Inflammatory macrophage treated with lipopolysaccharide for 4 hours (primary cell): ENCODE measurements at regions not wholly inside any gene's neighbourhood (a gene's known extent, or its start where the extent isn't known, plus 50 kb on each side); places are given as distances from the start of the nearest gene placed in this dataset.
"Not testable (repeated sequence)": the region's sequence is repeated elsewhere in the genome, so short reads cannot be mapped to it uniquely, and the experiment has no call there.

Experiments
- DNase-seq: peaks from one replicate; pipeline ENCODE4 v3.0.0-alpha.2; 2020

DNA sequence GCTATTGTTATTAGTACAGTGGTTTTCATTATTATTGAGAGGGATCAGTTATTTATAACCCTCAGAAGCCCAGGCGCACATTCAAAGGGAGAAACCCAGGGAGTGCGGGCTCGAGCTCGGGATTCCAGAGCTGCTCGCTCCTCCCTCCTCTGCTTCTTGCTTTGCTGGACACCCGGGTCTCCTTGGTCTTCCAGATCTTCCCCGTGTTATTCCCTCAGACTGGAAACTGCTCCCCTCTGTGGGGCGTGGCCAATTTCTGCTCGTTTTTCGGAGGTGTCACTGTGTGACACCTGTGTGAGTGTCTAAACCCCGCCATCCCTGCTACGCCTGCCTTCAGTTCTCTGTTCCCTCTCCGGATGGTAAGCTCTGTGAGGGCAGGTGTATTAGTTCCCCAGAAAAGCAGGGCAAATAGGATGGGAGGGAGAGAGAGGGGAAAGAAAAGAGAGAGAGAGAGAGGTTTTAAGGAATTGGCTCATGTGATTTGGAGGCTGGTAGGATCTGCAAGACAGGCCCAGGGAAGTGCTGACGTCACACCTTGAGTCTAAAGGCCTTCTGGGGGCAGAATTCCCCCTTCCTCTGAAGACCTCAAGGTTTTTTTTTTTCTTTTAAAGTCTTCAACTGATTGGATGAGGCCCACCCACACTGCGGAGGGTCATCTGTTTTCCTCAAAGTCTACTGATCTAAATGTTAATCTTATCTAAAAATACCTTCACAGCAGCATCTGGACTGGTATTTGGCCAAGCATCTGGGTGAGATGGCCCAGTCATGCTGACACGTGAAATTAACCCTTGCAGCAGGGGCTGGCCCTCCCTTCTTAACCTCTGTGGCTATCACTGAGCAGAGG lies 457.3 kb upstream of the ID2 start:
- DNase-seq: no peak

DNA sequence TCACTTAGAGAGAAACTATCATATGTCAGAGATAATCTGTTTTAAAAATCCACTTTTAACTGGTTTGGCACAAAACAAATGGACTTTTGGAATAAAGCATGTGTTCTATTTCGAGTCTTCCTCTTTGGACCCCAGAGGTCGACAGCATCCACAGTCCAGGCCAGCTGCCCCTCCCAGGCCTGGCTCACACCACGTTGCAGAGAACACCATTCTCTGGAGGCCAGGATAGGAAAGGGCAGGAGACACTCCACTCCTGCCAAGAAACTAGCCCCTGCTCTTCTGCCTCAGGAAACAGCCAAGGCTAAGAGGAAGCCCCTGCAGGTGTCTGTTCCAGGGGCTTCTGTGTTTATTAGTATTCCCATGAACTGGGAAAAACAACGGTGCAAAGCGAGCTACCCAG lies 456.6 kb upstream of the ID2 start:
- DNase-seq: no peak

DNA sequence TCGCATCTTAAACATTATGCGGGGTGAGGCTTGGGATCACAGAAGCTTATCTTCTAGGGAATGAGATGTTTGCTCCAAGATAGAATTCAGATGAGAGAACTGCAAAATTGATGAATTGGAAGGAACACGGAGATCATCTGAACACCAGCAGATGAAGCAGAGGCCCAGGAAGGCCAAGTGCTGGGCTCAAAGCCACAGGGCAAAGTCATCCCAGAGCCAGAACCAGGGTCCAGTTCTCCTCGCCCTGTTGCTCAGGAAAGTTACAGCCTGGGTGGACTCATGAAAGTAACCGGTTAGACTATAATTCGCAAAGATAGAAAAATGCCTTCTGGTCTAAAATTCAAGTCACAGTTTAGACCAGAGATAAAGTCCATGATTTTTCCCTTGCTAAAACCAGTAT lies 456.1 kb upstream of the ID2 start:
- DNase-seq: no peak

DNA sequence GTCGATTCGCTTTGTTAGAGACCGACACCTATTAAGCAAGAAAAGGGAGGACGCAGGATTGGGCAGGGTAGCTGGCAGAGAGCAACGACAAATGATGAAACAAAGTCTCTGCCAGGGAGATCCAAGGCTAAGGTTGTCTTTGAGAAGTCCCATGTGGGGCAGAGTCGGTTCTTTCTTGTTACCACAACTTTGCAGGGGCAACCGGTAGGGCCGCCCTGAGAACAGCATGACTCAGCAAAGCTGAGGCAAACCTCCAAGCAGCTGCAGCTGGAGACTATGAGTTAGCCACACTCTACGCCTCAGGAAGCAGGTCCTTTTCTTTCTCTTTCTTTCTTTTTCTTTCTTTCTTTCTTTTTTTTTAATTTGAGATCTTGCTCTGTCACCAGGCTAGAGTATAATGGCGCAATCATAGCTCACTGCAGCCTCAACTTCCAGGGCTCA lies 452.3 kb upstream of the ID2 start:
- DNase-seq: peak; percentile 79

DNA sequence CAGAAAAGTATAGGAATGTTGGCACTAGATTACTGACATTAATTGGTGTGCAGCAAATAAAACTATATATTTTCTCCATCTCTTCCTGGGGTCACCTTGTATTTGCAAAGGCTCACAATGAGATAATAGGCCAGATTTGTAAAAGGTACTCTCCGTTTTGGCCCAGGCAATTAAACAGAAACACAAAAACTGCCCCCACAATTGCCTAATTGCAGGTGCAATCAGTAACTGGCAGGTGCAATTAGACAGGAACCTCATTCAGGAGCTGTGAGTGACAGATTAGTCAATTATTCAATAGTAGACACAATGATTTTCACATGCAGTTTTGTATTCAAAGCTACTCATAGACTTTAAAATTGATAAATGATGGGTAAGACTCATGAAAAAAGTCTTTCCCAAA lies 451.4 kb upstream of the ID2 start:
- no peak for DNase-seq

- DNase-seq: no peak
These were observed 450.0 kb upstream of the ID2 start for GRCh38 chr2:8231902-8232301.

GRCh38 chr2:8232871-8233270 lies 449.0 kb upstream of the ID2 start:
- DNase-seq: peak; percentile 78

- peak; percentile 99 for DNase-seq
These were observed 447.6 kb upstream of the ID2 start for GRCh38 chr2:8234253-8234652.

GRCh38 chr2:8234757-8235374 lies 447.0 kb upstream of the ID2 start:
- DNase-seq: no peak

- peak; percentile 52 for DNase-seq
These were observed 446.4 kb upstream of the ID2 start for GRCh38 chr2:8235419-8235818.

- no peak for DNase-seq
These were observed 445.5 kb upstream of the ID2 start for GRCh38 chr2:8236391-8236790.

- peak; percentile 89 for DNase-seq
These were observed 443.2 kb upstream of the ID2 start for GRCh38 chr2:8238521-8239230.

- DNase-seq: peak; percentile 99
These were observed 442.2 kb upstream of the ID2 start for GRCh38 chr2:8239531-8240088.

- DNase-seq: no peak
These were observed 440.5 kb upstream of the ID2 start for GRCh38 chr2:8241317-8241716.

DNA sequence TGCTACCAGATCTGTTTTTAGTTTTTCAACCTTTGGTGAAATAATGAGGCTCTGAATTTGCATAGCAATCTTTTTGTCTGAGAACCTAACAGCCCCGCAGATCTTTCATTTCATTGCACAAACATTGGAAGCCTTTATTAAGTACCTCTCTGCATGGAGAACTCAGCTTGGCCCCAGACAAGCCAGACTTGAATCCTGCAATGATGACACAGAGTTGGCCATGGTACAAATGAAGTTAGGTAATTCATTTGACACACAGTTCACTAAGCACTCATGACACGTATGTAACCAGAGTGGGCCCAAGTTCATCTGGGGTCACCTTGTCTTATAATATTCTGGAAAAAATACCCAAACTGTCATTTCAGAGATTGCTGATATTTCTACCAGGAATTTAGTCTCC lies 439.1 kb upstream of the ID2 start:
- peak; percentile 82 for DNase-seq

DNA sequence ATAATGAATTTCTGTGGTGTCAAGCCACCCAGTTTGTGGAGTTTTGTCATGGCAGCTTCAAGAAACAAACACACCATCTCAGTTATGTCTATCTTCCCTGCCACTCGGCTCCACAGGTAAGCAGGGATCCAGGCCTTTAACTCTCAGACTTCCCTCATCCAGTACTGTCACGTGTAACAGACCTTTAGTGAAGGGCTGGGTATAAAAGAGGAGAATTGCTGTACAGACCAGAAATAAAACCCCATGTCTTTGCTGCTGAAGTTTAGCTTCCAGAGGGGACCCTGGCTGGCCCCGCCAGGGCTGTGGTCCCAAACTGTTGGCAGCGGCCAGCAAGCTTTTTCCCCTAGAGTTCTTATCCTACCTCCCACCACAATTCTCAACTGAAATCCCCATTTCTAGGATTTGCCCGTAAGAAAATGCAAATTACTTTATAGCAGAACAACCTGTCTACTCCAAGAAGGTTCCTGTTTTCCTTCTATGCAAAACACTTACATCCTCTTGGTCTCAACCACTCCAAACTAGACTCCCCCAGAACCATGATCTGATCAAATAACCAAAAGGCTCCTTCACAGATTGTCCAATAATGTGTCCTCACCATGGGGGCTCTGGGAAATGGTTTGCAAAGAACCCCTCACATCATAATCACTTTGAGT lies 438.0 kb upstream of the ID2 start:
- peak; percentile 71 for DNase-seq

DNA sequence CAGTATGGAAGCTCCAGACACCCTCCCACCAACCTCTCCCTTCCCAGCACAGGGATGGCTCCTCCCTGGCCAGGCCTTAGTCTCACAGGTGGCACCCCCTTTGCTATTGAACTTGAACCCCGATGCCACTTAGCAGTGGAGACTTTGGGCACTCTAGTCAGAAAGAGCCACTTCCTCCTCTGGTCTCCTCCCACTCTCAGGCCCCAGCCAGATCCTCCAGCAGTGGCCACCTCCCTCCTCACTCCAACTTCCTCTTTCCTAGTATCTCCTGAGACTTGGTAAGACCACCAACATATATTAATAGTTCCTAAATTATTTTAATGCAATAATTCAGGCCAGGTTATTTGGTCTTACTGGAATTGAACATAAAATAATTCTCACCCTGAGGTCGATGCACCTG lies 437.2 kb upstream of the ID2 start:
- peak; percentile 87 for DNase-seq

DNA sequence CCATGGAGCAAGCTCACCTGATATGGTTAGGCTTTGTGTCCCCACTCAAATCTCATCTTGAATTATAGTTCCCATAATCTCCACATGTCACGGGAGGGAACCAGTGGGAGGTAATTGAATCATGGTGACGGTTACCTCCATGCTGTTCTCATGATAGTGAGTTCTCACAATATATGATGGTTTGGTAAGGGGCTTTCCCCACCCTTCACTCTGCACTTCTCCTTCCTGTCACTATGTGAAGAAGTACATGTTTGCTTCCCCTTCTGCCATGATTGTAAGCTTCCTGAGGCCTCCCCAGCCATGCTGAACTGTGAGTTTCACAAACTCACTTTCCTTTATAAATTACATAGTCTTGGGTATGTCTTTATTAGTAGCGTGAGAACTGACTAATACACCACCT lies 435.7 kb upstream of the ID2 start:
- peak; percentile 40 for DNase-seq

DNA sequence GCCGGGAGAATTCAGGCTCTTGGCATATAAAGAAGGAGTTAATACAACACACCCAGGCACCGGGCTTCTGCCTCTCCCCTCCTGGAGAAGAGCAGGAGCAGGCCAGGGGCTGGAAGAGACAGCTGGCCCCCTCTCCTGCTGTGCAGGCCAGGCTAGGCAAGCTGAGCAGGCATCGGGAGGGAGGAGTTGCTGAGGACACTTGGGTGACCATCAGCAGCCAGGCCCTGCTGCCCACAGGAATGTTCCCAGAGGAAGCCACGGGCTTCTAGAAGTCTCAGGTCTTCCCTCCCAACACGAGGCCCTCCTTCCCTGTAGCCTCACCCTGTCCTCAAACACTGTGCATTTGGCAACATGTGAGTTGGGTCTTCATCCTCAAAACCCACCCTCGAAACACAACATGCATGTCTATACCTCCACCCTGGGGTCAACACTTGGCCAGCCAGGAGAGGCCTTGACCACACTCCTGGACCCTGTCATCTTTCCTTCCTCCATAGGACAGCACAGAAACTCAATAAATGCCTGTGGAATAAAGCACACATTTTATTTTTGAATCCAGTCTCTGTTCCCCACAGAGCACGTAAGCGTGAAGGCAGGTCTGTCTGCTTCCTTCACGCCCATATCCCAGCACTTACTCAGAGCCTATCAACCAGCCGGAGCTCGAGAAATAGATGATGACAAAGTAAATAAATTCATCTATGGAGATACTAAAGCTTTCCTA lies 433.8 kb upstream of the ID2 start:
- no peak for DNase-seq

GRCh38 chr2:8248623-8248957 lies 433.3 kb upstream of the ID2 start:
- peak; percentile 84 for DNase-seq

DNA sequence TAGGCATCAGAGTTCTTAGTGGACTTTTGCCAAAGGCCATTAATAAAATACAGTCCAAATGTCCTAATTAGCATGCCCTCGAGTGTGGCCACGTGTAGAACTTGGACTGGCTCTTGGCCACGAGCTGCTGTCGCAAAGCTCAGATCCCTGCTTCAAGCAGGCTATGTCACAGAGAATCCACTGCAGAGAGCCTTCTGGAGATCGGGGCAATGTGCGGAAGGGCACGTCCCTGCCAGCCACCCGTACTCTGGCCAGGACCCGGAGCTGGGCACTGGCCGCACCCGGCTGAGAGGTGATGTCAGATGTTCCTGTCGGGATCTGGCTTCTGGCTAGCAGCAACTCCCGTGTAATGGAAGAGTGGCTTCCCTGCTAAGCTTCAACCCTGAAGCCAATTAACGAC lies 432.7 kb upstream of the ID2 start:
- no peak for DNase-seq

DNA sequence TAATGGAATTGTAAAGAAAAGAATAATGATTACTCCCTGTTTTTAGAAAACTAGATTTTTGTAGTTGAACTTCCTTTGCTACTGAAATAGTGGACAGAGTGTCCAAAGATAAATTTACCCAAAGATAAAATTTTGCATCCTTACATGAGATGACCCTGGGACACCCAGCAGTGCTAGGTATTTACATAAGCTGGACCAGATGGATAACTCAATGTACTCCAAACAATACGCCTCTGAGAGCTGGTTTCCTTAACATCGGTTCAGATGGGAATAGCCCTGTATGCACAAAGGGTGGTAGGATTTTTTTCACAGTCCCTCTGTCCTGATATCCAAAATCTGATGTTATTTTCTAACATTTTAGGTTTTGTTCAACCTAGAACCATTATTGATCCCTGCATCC lies 432.1 kb upstream of the ID2 start:
- DNase-seq: no peak

- not testable (repeated sequence) for DNase-seq
These were observed 431.6 kb upstream of the ID2 start for GRCh38 chr2:8250290-8250689.
